ENCODE measurements at regions not wholly inside any gene's neighbourhood (a gene's known extent, or its start where the extent isn't known, plus 50 kb on each side); places are given as distances from the start of the nearest gene placed in this dataset.

DNA sequence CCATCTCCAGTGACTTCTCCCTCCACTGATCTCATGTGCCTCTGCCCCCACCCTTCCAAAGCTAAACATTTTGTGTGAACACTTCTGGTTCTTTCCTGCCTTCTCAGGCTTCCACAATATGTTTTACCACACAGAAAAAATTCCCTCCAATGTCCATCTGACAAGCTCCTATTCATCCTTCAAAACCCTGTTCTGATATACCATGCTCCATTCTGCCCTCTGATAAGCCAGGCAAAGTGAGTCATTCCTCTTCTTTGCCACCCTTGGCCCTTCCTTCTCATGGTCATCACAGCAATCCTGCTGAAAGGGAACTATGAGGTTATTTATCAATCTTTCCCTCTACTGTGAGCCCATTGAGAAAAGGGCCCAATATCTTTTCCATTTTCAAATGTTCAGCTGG is 97.6 kb downstream of the BARX1 start:
- no peak overlapping the region for H3K23ac ChIP-seq (ENCODE audit: insufficient read length)
- H2BK5ac ChIP-seq (ENCODE audit: low read depth, low read length): no peak overlapping the region
- no peak overlapping the region for H3K4me2 ChIP-seq (ENCODE audit: insufficient read depth in 1 of 2, low read depth in 2 of 2, low read length in 2 of 2)
- ChIA-PET CTCF (ENCODE audit: partially characterized antibody) (interaction anchor here (1.0 to 5.2 kb wide), 8 partner anchors 8 to 175 kb away, joined by 3 to 35 read pairs (median 4); no protein-coding TSS in a partner anchor), POLR2A (ENCODE audit: partially characterized antibody) (no interaction called here)
- no peak overlapping the region for H2BK120ac ChIP-seq (replicated peaks; ENCODE audit: low read depth, low read length)
- H2AFZ ChIP-seq (ENCODE audit: low read length): no peak overlapping the region
- H3K14ac ChIP-seq (ENCODE audit: insufficient read length): no peak overlapping the region
- H3K4ac ChIP-seq (replicated peaks; ENCODE audit: insufficient read length, low read depth, low read length): no peak overlapping the region
- no peak overlapping the region for H4K91ac ChIP-seq (replicated peaks; ENCODE audit: insufficient read length, low read length)
- no peak overlapping the region for H3K4me3 ChIP-seq (ENCODE audit: extremely low read depth in 1 of 4, insufficient read depth in 2 of 4, low read depth in 3 of 4, low read length in 4 of 4)
- H4K20me1 ChIP-seq (replicated peaks in 1 of 2; ENCODE audit: control insufficient read depth in 1 of 2, insufficient read depth in 2 of 2, low read length in 2 of 2): no peaks in the 10 kb centered on the region
- no peak overlapping the region for H3K27ac ChIP-seq (ENCODE audit: low read depth, low read length)
- no peaks in the 10 kb centered on the region for H3K79me2 ChIP-seq (ENCODE audit: control insufficient read depth in 1 of 2, insufficient read depth in 2 of 2, low read length in 2 of 2)
- no peak overlapping the region for H4K5ac ChIP-seq (ENCODE audit: insufficient read length, low read depth, low read length)
- FAIRE-seq (no peak), DNase-seq (ENCODE audit: low read depth in 1 of 2, low spot score in 2 of 2) (no peak)
- no peak overlapping the region for H2BK20ac ChIP-seq (ENCODE audit: low read length)
- H2AK5ac ChIP-seq (ENCODE audit: low read depth, low read length): no peak overlapping the region
- no peaks in the 10 kb centered on the region for H3K9me3 ChIP-seq (ENCODE audit: insufficient read depth in 2 of 2, low read depth in 1 of 2, low read length in 1 of 2)
- peak overlapping the region; percentile 78 for H3K56ac ChIP-seq (replicated peaks; ENCODE audit: insufficient read length, low read depth, low read length)
- H2BK15ac ChIP-seq (ENCODE audit: low read length): no peak overlapping the region
- H3K4me1 ChIP-seq (replicated peaks in 1 of 4; ENCODE audit: control insufficient read depth in 3 of 4, insufficient read depth in 4 of 4, low read length in 3 of 4): peaks cover 0 to 3% (median 1%) of the 10 kb centered on the region in 4 experiments; a peak in 5 of 7 replicates
- H3K23me2 ChIP-seq (ENCODE audit: low read depth, low read length): no peaks in the 10 kb centered on the region
- no peak overlapping the region for H3K9ac ChIP-seq (replicated peaks in 1 of 4; ENCODE audit: extremely low read depth in 1 of 4, low read depth in 3 of 4, low read length in 3 of 4)
- TF ChIP-seq TAF7 (optimal IDR thresholded peaks at IDR 0.05; ENCODE audit: borderline replicate concordance, low read depth, low read length): no peak
- no peak for TF ChIP-seq TEAD4 (IDR thresholded peaks at IDR 0.05; ENCODE audit: low read depth, low read length)
- TF ChIP-seq KDM1A (IDR thresholded peaks at IDR 0.05; ENCODE audit: borderline replicate concordance, low read length): no peak
- no peak for TF ChIP-seq EP300 (IDR thresholded peaks at IDR 0.05; ENCODE audit: borderline replicate concordance in 1 of 2, low read depth in 2 of 2, low read length in 2 of 2)
- no peak for TF ChIP-seq KDM5A (IDR thresholded peaks at IDR 0.05; ENCODE audit: low read length)
- no peak for TF ChIP-seq SIN3A (conservative IDR thresholded peaks at IDR 0.05 in 1 of 2, IDR thresholded peaks at IDR 0.05 in 1 of 2; ENCODE audit: low read depth in 1 of 2, low read length in 2 of 2)
- TF ChIP-seq BRCA1 (IDR thresholded peaks at IDR 0.05; ENCODE audit: low read depth, low read length): no peak
- TF ChIP-seq YY1 (IDR thresholded peaks at IDR 0.05; ENCODE audit: low read depth, low read length): no peak
- TF ChIP-seq NANOG (IDR thresholded peaks at IDR 0.05; ENCODE audit: insufficient read depth, low read depth, low read length, poor library complexity, severe bottlenecking): no peak
- TF ChIP-seq EGR1 (IDR thresholded peaks at IDR 0.05; ENCODE audit: borderline replicate concordance, low read depth, low read length): no peak
- TF ChIP-seq SAP30 (IDR thresholded peaks at IDR 0.05; ENCODE audit: insufficient read depth, insufficient replicate concordance, low read length): no peak
- TF ChIP-seq BACH1 (IDR thresholded peaks at IDR 0.05; ENCODE audit: low read length): no peak
- H3K18ac ChIP-seq (ENCODE audit: extremely low read depth, low read length): no peak overlapping the region
- no peaks in the 10 kb centered on the region for H3K79me1 ChIP-seq (ENCODE audit: low read depth, low read length)
- no peaks in the 10 kb centered on the region; a peak in 1 of 7 replicates for H3K27me3 ChIP-seq (replicated peaks in 1 of 4; ENCODE audit: control insufficient read depth in 3 of 4, extremely low read depth in 1 of 4, insufficient read depth in 3 of 4, low read length in 3 of 4)
- no peak overlapping the region for H4K8ac ChIP-seq (ENCODE audit: extremely low read depth, insufficient read depth, low read length)
- no peaks in the 10 kb centered on the region for H3K36me3 ChIP-seq (ENCODE audit: control insufficient read depth in 2 of 4, insufficient read depth in 4 of 4, low read length in 3 of 4)
- H2BK12ac ChIP-seq (ENCODE audit: low read depth, low read length): no peak overlapping the region
